ENCODE measurements at regions not wholly inside any gene's neighbourhood (a gene's known extent, or its start where the extent isn't known, plus 50 kb on each side); places are given as distances from the start of the nearest gene placed in this dataset.
A peak's percentile ranks its signal among the peaks of the same experiment; 100 is the strongest.

DNA sequence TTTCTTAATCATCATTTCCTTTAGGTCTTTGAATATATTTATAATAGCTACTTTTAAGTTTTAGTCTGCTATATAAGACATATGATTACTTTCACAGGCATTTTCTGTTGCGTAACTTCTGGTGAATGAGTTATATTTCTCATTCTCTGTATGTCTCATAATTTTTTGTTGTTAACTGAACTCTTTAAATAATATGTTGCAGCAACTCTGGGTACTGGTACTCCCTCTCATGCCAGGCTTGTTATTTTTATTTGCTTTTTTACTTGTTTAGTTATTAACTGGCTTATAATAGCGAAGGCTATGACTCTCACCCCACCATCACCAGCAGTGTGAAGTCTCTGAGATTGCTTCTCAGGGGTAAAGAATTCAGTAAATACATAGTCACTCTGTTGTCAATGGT is 524.2 kb upstream of the CHORDC1 start:
- TF ChIP-seq, protein P1, sequence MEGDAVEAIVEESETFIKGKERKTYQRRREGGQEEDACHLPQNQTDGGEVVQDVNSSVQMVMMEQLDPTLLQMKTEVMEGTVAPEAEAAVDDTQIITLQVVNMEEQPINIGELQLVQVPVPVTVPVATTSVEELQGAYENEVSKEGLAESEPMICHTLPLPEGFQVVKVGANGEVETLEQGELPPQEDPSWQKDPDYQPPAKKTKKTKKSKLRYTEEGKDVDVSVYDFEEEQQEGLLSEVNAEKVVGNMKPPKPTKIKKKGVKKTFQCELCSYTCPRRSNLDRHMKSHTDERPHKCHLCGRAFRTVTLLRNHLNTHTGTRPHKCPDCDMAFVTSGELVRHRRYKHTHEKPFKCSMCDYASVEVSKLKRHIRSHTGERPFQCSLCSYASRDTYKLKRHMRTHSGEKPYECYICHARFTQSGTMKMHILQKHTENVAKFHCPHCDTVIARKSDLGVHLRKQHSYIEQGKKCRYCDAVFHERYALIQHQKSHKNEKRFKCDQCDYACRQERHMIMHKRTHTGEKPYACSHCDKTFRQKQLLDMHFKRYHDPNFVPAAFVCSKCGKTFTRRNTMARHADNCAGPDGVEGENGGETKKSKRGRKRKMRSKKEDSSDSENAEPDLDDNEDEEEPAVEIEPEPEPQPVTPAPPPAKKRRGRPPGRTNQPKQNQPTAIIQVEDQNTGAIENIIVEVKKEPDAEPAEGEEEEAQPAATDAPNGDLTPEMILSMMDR (IDR thresholded peaks at IDR 0.05; ENCODE audit: insufficient read depth, low read length, poor library complexity, severe bottlenecking), result no peak
- no peaks in the 10 kb centered on the region for H3K27me3 ChIP-seq (ENCODE audit: control insufficient read depth, insufficient read depth, low read length)
- peak; percentile 9 for DNase-seq (ENCODE audit: low read depth)
- H3K4me3 ChIP-seq (ENCODE audit: low read depth, low read length), result no peak overlapping the region
- H3K36me3 ChIP-seq (ENCODE audit: control insufficient read depth, insufficient read depth, low read length), result no peaks in the 10 kb centered on the region

DNA sequence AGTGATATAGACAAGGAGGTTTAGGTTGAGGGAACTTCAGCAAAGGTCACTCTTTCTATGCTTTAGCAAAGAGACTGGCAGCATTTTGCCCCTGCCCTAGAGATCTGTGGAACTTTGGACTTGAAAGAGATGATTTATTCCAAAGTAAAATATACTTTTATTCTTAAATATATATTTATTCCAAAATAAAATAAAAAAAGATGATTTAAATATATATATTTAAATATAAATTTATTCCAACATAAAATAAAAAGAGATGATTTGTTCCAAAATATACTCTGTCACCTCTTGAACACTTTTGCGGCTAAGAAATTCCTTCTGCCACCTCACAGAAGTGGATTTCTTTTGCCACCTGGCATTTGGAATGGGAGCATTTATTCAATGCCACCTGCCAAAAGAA is 521.3 kb upstream of the CHORDC1 start:
- Histone ChIP-seq H3K27me3 (ENCODE audit: control insufficient read depth, insufficient read depth, low read length) (no peaks in the 10 kb centered on the region), H3K4me3 (ENCODE audit: low read depth, low read length) (no peak overlapping the region), H3K36me3 (ENCODE audit: control insufficient read depth, insufficient read depth, low read length) (no peaks in the 10 kb centered on the region)
- TF ChIP-seq, protein P1 (IDR thresholded peaks at IDR 0.05; ENCODE audit: insufficient read depth, low read length, poor library complexity, severe bottlenecking), result no peak
- no peak for DNase-seq (ENCODE audit: low read depth)

DNA sequence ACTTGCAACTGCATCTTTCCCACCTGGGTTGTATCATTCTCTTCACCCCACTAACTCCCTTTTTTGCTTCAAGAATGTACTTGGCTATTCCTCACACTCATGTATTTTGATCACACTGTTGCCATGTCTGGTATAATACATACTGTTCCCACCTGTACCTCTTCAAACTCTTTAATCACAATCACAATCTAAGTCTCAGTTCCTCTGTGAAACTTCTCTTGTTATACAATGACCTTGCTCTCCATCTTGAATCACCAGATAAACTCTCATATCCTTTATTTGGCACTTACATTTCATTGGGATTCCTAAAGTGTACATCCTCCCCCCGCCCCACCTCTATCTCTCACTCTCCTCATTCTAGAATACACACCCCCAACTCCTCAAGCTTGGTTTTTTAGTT is 516.0 kb upstream of the CHORDC1 start:
- no peaks in the 10 kb centered on the region for H3K36me3 ChIP-seq (ENCODE audit: control insufficient read depth, insufficient read depth, low read length)
- H3K27me3 ChIP-seq (ENCODE audit: control insufficient read depth, insufficient read depth, low read length), result no peaks in the 10 kb centered on the region
- TF ChIP-seq, protein P1 (IDR thresholded peaks at IDR 0.05; ENCODE audit: insufficient read depth, low read length, poor library complexity, severe bottlenecking), result no peak
- no peak for DNase-seq (ENCODE audit: low read depth)
- H3K4me3 ChIP-seq (ENCODE audit: low read depth, low read length), result no peak overlapping the region

DNA sequence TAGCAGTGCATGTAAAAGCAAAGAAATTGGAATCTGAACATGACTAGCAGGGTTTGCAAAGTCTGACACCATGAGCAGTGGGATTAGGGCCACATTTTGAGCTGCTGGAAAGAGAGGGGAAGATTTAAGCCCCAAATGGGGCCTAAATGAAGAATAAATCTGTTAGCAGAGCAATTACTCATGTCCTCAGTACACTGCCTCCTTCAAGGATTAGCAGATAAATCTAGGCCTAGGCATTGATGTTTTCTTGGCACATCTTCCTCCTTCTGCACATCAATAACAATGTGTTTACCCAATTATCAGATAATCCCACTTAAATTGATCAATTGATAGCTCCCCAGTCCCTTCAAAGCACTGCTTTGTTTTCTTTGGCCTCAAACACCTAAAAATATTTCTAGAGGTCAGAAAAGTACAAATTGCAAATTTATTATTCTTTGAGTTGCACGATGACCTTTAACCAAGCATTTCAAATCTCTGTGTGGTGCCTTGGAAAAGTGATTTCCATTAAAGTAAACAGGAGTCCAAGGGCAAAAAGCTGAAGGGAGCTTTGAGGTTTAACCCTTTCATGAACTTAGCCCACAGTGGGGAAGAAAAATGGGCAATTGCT is 514.7 kb upstream of the CHORDC1 start:
- H3K4me3 ChIP-seq (ENCODE audit: low read depth, low read length), result no peak overlapping the region
- no peaks in the 10 kb centered on the region for H3K27me3 ChIP-seq (ENCODE audit: control insufficient read depth, insufficient read depth, low read length)
- no peaks in the 10 kb centered on the region for H3K36me3 ChIP-seq (ENCODE audit: control insufficient read depth, insufficient read depth, low read length)
- TF ChIP-seq, protein P1 (IDR thresholded peaks at IDR 0.05; ENCODE audit: insufficient read depth, low read length, poor library complexity, severe bottlenecking), result no peak
- no peak for DNase-seq (ENCODE audit: low read depth)

DNA sequence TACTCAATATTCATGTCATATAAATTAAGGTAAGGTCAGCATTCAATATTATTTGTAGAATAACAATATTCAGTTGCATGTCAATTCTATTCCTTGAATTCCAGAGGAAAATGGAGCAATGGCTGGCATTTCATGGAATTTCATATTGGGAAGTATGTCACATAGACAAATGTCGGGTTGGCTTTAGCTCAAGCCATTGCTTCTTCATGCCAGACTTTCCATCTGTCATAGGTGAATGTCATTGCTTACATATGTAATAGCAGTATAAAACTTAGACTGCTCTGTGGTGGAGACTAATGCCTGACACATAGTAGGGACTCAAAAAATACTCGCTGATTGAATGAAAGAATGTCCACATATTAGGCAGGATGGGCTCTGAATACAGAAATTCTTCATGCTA is 509.6 kb upstream of the CHORDC1 start:
- TF ChIP-seq, protein P1 (IDR thresholded peaks at IDR 0.05; ENCODE audit: insufficient read depth, low read length, poor library complexity, severe bottlenecking), result no peak
- no peak for DNase-seq (ENCODE audit: low read depth)
- Histone ChIP-seq H3K4me3 (ENCODE audit: low read depth, low read length) (no peak overlapping the region), H3K36me3 (ENCODE audit: control insufficient read depth, insufficient read depth, low read length) (no peaks in the 10 kb centered on the region), H3K27me3 (ENCODE audit: control insufficient read depth, insufficient read depth, low read length) (no peaks in the 10 kb centered on the region)

DNA sequence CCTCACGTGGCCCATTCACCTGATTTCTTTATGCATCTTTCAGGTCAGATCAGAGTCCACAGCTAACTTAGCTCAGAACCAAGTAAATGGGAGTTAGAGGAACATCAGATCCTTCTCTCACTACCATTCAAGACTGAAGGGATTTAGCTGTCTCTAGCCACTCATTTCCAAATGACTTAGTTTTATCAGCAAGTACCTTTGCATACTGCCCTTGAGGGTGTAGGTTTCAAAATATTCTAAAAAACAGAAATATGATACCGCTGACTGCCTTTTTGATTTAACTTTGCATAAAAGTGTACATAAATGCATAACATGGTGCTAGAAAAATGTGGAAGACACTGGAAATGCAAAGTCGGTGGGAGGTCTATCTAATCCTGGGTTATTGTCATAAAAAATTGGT is 500.6 kb upstream of the CHORDC1 start:
- H3K27me3 ChIP-seq (ENCODE audit: control insufficient read depth, insufficient read depth, low read length), result no peaks in the 10 kb centered on the region
- DNase-seq (ENCODE audit: low read depth), result no peak
- no peaks in the 10 kb centered on the region for H3K36me3 ChIP-seq (ENCODE audit: control insufficient read depth, insufficient read depth, low read length)
- H3K4me3 ChIP-seq (ENCODE audit: low read depth, low read length), result no peak overlapping the region
- TF ChIP-seq, protein P1 (IDR thresholded peaks at IDR 0.05; ENCODE audit: insufficient read depth, low read length, poor library complexity, severe bottlenecking), result no peak

Measured in kidney epithelial cell (primary cell).